ENCODE measurements at regions not wholly inside any gene's neighbourhood (a gene's known extent, or its start where the extent isn't known, plus 50 kb on each side); places are given as distances from the start of the nearest gene placed in this dataset.

- WGBS, 4 donors = 63 to 70% (median 68%) methylated on average over 11 to 12 of the region's 12 CpGs
- Histone ChIP-seq H3K4me3 (no peak overlapping the region), H3K9me3 (no peaks in the 10 kb centered on the region), H3K36me3 (no peaks in the 10 kb centered on the region), H3K27ac (no peak overlapping the region), H3K27me3 (peaks cover 0 to 22% (median 0%) of the 10 kb centered on the region in 9 donors), H3K4me1 (peaks cover 0 to 15% (median 0%) of the 10 kb centered on the region in 12 donors)
- intact Hi-C loops (cut with DNase I) = no loop called here
- ATAC-seq (no peak), DNase-seq (no peak)
- TF ChIP-seq POLR2A (IDR thresholded peaks at IDR 0.05) (no peak), CTCF (IDR thresholded peaks at IDR 0.05) (no peak)
Measured at GRCh38 chr11:119977881-119978280, 160.0 kb downstream of the TRIM29 start.

- Histone ChIP-seq H3K4me3 (no peak overlapping the region), H3K4me1 (peaks cover 0 to 15% (median 0%) of the 10 kb centered on the region in 12 donors), H3K27me3 (peaks cover 0 to 22% (median 0%) of the 10 kb centered on the region in 9 donors), H3K36me3 (no peaks in the 10 kb centered on the region), H3K9me3 (no peaks in the 10 kb centered on the region), H3K27ac (no peak overlapping the region)
- no peak for TF ChIP-seq POLR2A (IDR thresholded peaks at IDR 0.05)
- no peak for TF ChIP-seq CTCF (IDR thresholded peaks at IDR 0.05)
- DNase-seq (no peak), ATAC-seq (no peak)
- intact Hi-C loops (cut with DNase I) = no loop called here
- 50 to 72% (median 69%) methylated on average over 3 of the region's 3 CpGs for WGBS, 4 donors
Measured at GRCh38 chr11:119977561-119977860, 160.4 kb downstream of the TRIM29 start.

GRCh38 chr11:119976805-119977560 is 160.9 kb downstream of the TRIM29 start:
- intact Hi-C loops (cut with DNase I) = no loop called here
- Histone ChIP-seq H3K27ac (no peak overlapping the region), H3K4me1 (peaks cover 0 to 15% (median 0%) of the 10 kb centered on the region in 12 donors), H3K27me3 (peaks cover 0 to 22% (median 0%) of the 10 kb centered on the region in 9 donors), H3K4me3 (no peak overlapping the region), H3K36me3 (no peaks in the 10 kb centered on the region), H3K9me3 (no peaks in the 10 kb centered on the region)
- DNase-seq (no peak), ATAC-seq (no peak)
- TF ChIP-seq POLR2A (IDR thresholded peaks at IDR 0.05) (no peak), CTCF (IDR thresholded peaks at IDR 0.05) (no peak)
- 71 to 84% (median 82%) methylated on average over 13 of the region's 13 CpGs for WGBS, 4 donors

GRCh38 chr11:119975561-119976152 is 162.3 kb downstream of the TRIM29 start:
- DNase-seq = peak in 1 of 5 donors; percentile 56
- H3K4me3 ChIP-seq = no peak overlapping the region
- H3K9me3 ChIP-seq = no peaks in the 10 kb centered on the region
- peak in 1 of 4 donors; percentile 36 for ATAC-seq
- no peak overlapping the region for H3K27ac ChIP-seq
- H3K36me3 ChIP-seq = no peaks in the 10 kb centered on the region
- no peak for TF ChIP-seq CTCF (IDR thresholded peaks at IDR 0.05)
- TF ChIP-seq POLR2A (IDR thresholded peaks at IDR 0.05) = no peak
- H3K4me1 ChIP-seq = peaks cover 0 to 15% (median 0%) of the 10 kb centered on the region in 12 donors
- peaks cover 0 to 22% (median 0%) of the 10 kb centered on the region in 9 donors for H3K27me3 ChIP-seq
- 32 to 36% (median 34%) methylated on average over 8 to 15 of the region's 15 CpGs for WGBS, 4 donors
- intact Hi-C loops (cut with DNase I) = no loop called here
